ENCODE measurements at regions not wholly inside any gene's neighbourhood (a gene's known extent, or its start where the extent isn't known, plus 50 kb on each side); places are given as distances from the start of the nearest gene placed in this dataset.
"Not testable (repeated sequence)": the region's sequence is repeated elsewhere in the genome, so short reads cannot be mapped to it uniquely, and the experiment has no call there.

DNA sequence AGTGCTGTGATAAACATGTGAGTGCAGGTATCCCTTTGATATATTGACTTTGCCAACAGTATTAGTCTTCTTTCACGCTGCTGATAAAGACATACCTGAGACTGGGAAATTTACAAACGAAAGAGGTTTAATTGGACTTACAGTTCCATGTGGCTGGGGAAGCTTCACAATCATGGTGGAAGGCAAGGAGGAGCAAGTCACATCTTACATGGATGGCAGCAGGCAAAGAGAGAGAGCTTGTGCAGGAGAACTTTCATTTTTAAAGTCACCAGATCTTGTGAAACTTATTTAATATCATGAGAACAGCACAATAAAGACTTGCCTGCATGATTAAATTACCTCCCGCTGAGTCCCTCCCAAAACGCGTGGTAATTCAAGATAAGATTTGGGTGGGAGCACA lies 277.9 kb upstream of the GCFC2 start:
- not testable (repeated sequence) for DNase-seq

DNA sequence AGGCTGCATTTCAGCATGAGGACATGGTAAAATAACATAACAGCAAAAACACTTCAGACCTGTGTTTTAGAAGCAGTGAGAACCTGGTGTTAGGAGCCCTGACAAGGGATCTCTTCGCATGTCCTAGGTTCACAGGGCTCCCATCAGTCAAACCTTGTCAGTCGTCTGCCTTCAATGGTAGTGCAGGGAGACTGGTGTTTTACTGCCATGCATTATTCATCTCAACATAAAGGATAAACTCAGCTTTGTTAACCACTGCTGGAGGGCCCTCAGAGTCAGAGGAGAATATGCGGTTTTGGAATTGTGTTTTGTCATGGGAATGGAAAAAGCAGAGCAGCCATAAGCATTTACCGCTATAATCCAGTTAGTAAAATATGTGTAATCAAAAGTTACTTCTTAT lies 275.9 kb upstream of the GCFC2 start:
- no peak for DNase-seq

DNA sequence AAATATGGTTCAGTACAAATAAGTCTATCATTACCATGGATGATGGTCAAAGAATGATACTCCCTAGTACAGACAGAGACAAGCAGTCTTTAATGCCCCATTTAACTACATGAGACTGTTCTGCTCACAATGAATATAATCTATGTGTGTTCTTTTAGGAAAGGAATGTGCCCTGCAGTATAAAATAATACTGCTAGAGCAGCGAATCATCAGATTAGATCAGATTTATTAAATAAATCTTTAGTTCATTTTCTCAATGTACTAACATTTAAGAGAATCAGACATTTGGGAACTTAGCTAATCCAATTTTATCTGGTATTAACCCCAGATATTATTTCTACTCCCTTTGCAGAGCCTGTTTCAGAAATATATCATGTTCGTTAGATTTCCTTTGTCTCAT lies 272.0 kb upstream of the GCFC2 start:
- DNase-seq: no peak

DNA sequence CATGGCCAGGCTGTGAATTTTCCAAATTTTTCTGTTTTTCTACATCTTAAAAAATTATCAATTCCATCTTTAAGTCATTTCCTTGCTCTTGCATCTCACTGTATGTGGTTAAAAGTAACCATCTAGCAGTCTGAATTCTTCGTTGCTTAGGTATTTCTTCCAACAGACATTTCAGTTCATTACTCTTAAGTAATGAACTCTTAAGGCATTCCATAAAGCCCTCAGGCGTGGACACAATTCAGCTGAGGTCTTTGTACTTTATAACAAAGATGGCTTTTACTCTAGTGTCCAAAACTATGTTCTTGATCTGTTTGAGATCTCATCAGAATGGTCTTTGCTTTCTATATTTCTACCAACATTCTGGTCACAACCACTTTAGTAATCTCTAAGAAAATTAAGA lies 253.9 kb upstream of the GCFC2 start:
- DNase-seq: no peak

DNA sequence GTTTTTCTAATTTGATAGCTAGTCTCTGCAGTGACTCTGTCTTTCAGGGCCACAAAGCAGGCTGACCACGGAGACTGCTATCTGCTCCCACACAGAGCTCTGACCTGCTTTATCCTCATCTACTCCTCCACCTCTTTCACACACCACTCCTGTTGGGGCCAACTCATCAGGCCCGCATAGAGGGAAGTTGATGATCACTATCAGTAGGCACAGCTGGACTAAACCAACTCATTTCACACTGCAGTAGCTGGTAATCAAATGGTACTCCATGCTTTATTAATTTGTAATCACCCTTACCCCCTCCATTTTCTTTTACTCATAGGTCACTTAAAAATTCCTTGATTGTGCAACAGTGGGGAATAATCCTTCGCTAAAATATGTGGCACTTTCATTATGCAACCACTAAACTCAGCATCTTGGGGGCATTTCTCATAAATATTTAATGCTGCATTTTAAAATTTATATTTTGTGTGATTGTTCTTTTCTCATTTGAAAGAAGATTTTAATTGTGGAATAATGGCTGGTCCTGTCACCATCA lies 249.8 kb upstream of the GCFC2 start:
- no peak for DNase-seq

DNA sequence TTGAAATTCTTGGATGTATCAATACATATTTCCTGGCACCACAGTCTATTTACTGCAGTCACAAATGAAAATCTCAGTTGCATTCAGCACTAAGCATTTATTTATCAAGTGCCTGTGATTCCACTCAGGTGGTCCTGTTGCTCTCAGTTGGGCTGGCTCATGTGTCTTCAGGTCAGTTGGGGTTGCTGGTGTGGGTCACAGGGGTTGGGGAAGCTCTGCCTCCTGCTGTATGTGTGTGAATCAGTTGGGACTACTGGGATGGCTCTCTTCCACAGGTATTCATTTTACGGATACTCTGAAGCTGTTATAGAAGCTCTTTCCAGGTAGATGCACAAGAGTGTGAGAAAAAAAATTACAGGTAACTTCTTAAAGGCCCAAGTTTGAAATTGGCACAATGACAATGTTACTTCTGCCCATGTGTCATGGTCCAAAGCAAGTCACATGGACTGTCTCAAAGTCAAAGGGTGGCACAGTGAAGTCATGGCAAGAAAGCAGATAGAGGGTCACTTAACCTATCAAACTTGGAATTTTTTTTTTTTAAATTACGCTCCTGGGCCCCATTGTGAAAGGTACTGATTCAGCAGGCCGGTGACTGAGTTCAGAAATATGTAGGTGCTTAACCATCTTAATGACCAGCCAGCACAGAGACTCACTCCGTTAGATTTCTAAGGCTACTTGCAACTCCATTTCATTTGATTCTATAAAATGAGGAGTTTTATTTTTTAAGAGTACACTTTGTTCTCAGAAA lies 249.2 kb upstream of the GCFC2 start:
- no peak for DNase-seq

DNA sequence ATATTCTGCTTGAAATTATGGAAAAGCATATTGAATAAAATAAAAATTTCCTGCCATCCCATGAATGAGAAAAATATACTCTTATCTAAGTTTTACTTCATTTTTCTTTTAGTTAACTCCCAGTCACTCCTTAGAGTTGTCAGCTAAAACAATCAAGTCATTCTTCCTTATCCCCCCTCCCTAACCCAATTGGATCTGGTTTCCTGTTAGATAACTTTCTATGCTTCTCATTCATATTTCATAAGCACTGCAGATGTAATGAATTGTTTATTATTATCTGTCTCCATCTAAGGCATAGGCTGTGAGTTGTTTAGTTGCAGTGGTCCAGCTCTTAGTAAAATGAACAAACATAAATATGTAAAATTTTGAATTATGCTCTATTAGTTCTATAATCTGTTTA lies 244.0 kb upstream of the GCFC2 start:
- no peak for DNase-seq

DNA sequence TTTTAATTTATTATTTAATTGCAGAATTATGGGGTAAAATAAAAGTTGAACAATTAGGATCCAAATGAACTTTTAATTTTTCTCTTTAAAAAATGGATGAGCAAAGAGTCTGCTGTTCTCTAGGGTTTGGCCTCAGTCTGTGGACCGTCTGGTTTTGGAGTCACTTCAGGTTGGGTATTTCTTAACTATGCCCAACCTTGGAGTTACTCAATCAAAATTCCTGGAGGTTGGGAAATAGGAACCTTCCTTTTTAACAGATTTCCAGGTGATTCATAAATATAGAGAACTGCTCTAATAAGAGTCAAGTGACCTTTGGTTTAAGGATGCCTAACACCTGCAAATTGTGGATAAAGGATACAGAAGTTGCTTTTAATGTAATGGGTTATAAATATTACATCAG lies 241.5 kb upstream of the GCFC2 start:
- DNase-seq: no peak

DNA sequence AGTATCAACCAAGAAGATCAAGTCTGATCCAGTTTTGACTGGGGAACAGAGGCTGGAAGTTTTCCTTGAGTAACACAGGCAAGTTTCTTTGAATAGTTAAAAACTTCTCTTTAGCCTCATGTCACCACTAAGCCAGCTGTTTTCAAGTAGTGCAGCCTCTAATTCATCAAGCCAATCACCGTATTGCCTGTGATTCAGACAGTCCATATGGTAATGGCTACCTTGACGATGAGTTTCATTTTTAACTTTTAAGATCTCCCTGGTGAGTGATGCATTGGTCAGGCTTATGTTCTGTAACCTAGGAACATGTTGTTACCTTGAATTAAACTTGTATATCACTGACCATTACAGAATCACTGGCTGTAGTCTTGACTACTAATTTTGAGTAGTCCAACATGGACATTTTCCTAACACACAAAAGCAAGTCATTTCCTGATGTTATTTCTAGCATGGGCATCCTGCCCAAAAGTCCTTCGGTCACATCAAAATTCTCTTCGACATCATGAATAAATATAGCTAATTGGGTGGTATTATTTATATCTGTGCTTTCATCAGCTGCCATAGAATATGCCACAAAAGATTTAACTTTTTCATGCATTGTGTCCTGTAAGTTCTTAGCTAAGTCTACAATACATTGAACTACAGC lies 238.8 kb upstream of the GCFC2 start:
- DNase-seq: no peak

DNA sequence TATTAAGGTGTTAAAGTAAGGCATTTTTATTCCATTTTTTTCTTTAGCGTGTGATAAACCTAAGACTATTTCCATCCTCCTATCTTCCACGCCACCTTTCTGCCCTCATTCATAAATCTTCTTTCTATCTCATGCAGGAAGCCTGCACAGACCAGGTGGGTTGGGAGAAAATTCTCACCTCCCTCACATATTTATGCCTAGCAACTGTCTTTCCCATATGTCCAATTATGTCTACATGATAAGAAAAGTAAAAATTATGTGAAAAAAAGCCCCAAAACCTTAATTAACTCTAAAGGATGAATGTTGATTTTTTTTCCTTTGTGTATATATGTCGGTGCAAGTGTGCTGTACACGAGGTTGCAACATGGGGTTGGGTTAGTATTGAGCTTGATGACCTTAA lies 225.6 kb upstream of the GCFC2 start:
- DNase-seq: no peak

DNA sequence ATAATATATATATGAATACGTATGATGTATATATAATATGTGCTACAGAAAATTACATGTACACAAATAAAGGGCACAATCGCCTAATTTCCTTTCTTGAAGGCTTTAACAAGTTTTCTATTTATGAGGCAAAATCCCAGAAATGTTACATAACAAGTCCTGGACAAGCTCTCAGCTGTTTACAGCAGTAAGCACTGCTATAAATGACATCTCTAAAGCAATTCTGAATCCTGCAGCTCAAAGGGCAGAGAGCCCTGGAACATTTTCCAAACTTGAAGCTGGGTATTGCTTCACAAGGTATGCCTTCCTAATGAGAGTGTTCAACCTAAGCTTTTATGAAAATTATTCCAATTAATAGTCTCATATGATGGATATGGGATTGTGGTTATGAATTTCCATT lies 222.3 kb upstream of the GCFC2 start:
- DNase-seq: no peak

DNA sequence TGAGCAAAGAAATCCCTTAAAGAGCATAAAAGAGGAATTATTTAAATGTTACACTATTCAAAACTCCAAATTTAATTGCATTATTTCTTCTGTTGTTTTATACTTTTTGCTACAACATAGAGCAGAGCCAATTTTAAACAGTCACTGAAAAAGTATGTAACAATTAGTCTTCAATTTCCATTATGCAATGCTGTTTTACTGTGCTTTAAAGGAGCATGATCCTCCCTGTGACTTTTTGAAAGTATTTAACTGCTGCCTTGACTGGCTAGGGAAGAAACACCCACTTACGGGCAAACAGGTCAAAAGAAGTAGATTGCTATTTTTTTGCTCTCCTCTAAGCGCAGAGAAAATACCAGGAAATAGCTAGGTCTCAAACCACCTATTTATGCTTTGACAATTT lies 217.4 kb upstream of the GCFC2 start:
- no peak for DNase-seq

DNA sequence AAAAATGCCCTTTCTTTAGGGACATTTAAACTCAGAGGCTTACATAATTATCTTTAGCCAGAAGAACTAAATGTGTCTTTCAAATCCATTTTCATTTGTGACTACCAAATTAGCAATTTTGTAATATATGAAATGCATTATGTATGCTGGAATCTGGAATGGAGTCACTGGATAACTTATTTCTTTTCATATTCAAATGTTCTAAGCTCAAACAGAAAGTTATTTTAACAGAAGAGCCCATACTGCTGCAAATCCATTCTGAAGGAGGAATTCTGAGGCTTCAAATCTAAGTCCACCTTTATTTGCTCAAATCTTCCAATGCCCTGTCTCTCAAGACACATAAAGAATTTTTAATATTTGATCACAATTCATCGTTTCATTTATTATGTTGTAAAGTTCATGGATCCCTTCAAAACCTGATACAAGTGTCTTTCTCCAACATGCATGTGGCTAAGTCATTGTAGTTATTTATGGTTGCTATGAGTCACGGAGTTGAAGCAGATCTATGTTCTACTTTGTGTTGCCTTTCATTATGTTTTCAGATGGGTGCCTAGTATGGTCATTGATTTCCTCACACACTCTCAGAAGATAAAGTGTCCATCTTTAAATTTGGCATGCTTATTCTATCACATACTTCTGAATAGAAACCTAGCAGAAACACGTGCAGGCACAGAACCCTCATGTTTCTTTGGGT lies 214.8 kb upstream of the GCFC2 start:
- DNase-seq: no peak

DNA sequence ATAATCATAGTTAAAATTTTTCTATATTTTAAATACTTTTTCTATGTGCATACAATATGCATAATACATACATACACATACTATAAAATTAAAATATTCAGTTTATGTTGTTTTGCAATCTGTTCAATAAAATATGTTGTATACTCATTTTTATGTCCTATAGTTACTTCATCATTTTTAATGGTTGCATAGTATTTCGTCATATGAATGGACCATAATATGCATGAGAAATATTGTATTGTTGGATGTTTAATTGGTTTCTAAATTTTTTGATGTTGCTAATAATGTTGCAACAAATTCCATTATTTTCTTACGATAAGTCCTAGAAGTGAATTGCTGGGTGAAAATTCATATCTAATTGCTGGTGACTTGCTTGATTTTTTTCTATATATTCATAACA lies 211.5 kb upstream of the GCFC2 start:
- DNase-seq: no peak

DNA sequence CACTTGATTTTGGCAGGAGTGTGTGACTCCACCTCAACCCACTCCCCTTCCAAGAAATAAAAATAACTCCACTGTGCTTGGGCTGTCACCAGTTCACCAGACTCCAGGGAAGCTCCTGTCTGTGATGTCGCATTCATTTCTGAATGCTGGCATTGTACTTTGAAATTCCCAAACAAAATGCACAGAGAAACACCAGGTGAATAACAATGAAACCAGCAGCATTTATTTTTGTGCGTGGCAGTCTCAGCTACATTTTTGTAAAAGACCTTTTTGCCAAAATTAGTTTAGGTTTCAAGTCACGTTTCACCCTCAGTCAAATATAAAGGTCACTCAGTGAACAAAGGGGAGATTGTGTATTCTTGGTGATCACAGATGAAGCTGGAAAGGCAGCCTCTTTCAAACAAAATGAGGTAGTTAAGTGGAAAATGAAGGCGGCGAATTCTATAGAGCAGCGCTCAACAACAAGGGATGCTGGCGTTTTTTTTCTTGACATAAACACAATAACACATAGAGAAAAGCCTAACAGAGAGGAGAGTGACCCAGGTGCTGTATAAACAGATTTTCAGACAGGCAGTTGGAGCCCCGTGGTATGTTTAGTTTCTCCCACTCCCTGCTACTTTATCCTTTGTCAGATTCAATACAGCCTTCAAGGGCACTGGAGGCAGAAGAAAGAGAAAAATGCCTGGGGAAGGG lies 210.3 kb upstream of the GCFC2 start:
- DNase-seq: no peak

DNA sequence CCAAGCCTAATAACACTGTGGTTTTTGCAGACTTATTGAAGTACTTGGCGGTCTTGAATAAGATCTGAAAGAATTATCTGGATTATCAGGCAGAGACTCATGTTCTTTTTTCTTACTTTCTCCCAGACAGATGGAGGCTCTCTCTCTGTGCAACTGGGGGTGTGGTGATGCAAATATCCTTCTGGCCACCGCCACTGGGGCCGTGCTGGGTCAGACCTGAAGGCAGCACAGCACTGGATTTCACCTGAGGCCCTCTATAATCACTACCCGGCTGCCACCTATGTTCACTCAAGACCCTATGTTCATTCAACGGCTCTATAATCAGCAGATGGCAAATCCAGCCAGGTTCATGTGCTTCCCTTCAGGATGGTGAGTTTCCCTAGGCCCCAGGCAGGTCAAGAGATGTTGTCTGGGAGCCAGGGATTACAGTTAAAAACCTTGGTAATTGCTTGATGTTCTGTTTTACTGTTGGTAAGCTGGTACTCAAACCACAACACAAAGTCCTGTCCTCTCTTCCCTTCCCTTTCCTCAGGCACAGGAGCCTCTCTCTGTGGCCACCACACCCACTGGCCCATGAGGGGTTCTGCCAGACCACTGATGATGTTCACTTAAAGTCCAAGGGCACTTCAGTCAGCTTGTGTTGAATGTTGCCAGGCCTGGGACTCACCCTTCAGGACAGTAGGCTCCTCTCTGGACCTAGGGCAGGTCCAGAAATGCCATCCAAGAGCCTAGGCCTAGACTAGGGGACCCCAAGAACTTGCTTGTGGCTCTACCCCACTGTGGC lies 205.3 kb upstream of the GCFC2 start:
- no peak for DNase-seq

DNA sequence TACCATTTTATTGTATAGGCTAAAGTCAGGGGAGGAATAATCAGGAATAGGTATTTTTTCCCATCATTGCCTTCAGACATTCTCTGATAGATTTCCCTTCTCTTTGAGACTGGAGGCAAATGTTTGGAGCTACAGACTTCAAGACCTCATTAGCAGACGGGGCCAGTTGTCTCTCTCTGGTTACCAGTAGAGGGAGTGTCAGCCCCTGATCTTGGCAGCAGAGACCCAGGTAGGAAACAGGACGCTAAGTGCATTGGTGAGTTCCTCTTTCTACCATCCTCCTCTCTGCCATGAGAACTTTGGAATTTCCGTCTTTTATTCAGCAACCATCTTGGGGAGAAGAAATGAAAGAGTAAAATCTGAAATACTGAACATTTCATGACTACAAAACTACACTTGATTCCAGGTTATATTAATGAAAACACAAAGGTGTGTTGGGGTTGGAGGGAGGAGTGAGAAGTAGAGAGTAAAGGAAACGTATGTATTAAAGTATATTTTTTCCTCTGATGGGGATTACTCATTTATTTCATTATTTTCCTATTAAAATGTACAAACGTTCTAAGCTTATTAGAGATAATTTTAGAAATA lies 186.2 kb upstream of the GCFC2 start:
- DNase-seq: no peak

DNA sequence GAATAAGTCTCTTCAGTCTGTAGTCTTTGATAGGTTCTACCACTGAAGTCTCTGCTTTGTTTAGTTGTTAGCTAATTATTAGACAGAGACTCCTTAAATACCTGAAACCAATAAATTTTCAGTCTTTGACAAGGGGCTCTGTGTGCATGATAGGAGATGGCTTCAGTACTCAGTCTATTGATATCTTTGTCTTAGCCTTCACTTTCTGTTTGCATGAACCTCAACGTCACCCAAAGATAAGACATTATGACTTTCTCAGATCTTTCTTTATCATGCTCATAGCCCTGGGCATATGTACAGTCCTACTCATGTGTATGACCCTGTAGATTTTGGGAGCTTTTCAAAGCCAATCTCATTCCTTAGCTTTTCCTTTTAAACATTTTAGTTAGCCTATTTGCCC lies 183.5 kb upstream of the GCFC2 start:
- DNase-seq: no peak

DNA sequence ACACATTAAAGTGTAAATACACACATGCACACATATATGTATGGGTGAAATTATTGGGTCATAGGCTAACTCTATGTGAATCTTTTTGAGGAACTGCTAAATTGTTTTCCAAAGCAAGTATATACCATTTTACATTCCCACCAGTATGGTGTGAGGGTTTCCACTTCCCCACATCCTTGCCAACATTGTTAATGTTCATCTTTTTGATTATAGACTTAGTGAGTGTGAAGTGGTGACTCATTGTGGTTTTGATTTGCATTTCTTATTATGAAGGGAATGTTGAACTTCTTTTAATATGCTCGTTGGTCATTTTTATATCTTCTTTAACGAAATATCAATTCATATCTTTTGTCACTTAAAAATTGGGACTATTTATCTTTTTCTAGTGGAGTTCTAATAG lies 181.8 kb upstream of the GCFC2 start:
- no peak for DNase-seq

DNA sequence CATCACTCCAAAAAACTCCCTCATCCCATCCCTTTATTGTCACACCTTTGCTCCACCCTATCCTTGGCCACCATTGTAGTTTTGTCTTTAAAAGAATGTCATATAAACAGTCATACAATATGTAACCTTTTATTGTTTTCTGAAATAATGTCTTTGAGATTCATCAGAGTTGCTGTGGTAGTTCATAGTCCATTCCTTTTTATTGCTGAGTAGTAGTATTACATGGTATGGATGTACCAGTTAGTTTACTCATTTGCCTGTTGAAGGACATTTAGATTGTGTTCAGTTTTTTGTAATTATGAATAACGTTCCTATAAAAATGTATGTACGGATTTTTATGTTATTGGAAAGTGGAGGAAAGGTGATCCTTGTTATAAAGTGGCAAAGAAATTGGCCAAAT lies 171.8 kb upstream of the GCFC2 start:
- DNase-seq: no peak

DNA sequence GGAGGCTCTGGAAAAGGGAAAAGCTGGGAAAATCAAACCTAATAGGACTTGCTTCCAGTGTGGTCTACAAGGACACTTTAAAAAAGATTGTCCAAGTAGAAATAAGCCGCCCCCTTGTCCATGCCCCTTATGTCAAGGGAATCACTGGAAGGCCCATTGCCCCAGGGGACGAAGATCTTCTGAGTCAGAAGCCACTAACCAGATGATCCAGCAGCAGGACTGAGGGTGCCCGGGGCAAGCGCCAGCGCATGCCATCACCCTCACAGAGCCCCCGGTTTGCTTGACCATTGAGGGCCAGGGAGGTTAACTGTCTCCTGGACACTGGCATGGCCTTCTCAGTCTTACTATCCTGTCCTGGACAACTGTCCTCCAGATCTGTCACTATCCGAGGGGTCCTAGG lies 164.9 kb upstream of the GCFC2 start:
- not testable (repeated sequence) for DNase-seq
